Epidermal melanocyte (primary cell): ENCODE measurements at regions not wholly inside any gene's neighbourhood (a gene's known extent, or its start where the extent isn't known, plus 50 kb on each side); places are given as distances from the start of the nearest gene placed in this dataset.
A peak's percentile ranks its signal among the peaks of the same experiment; 100 is the strongest.
"Not testable (repeated sequence)": the region's sequence is repeated elsewhere in the genome, so short reads cannot be mapped to it uniquely, and the experiment has no call there.

Experiments
- DNase-seq: peaks from one replicate; pipeline ENCODE4 v3.0.0; 2011; ENCODE audit warnings: low spot score; ENCODE audit not compliant: insufficient read length

DNA sequence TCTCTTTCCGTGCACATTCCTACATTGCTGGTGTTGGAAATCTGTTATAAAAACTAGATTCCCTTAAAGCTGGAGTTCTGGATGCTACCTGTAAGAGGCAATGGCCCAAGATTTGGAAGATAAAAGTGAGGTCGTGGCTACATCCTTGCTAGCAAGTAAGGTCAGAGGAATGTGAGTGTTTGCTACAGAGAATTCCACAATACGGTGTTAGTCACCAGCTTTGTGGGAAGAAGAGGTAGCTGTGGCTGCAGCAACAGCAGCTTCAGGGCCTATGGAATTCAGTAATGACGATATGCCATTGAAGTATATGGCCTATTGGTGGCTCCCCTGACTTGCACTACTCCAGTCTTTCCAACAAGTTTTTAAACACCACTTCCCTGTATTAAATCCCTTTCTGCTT lies 227.7 kb upstream of the TMEM260 start:
- no peak for DNase-seq

DNA sequence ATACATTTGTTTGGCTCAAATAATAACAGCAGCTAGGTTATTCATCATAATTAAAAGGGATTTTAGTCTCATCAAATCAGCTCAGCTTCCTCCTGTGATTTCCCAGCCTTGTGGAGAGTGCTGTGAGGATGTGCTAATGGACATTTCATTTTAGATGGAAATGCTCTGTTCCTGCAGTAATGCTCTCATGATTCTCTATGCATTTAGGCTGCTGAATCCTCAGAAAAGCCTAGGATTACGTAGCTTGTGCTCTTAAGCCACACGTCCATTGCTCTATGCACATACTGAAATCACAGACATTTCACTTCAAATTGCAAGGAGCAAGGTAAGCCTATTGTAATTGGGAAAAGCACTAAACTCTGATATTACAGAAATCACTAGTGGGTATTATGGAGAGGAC lies 226.6 kb upstream of the TMEM260 start:
- no peak for DNase-seq

DNA sequence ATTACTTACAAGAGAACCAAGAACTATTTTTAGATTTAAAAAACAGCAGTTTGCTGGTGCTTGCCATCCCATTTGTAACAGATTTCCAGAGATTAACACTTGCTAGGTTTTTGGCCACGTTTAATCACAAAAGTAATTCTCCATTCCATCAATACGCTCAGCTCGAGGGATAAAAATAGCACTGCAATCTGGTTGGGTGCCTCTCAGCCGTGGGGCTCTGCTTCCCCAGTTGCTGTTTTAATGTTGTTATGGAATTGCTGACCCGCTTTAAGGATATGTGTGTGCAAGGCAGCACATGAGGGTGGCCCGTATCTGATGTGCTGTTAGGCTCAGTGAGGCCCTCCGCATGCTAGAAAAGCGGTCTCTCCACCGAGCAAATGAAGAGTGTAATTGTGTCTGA lies 222.2 kb upstream of the TMEM260 start:
- no peak for DNase-seq

DNA sequence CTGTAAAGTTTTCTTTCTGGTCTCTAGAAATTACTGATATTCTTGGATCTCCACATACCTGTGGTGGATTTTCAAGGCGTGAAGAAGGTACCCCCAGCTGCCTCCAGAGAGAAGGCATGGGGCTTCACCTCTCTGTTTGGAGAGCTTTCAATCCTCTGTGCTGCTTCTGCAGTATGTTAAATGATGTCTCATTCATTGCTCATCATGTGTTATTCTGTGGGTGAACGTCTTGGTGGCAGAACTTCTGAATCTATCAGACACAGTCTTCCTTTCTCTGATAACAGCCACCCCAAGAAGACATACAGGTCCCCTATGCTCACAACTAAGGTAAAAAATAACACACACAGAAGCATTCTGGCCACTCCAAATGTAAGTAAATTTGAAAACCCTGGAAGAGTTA lies 221.3 kb upstream of the TMEM260 start:
- no peak for DNase-seq

DNA sequence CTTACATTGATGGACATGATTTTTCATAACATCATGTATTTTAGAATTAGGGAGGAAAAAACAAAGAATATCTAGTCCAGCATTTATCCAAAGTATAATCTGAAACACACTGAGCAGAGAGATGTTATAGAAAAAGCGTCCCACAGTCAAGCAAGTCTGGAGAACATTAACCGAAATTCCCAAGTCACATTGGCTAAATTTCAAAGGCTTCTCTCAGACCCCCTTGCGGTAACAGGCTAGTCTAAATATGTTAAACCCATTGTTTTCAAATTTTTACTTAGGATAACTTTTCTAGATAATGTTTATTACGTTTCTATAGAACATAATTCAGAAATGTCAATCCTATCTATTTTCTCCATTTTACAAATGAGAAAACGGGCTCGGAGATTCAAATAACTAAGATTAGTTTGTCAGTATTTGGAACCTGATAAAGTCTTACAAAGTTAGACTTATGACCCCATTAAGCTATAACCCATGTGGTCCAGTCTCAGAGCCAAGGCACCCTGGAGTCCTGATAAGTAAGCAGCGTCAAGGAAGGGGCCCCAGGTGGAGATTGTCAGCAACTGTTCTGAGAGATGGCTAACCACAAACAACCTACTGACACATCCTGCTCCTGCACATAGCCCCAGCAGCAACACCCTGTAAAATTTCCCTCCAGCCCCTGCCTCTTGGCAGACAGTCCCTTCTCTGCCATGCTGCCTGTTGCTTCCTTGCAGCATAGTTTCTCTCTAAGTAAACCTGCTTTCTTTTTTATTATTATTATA lies 220.6 kb upstream of the TMEM260 start:
- DNase-seq = no peak

DNA sequence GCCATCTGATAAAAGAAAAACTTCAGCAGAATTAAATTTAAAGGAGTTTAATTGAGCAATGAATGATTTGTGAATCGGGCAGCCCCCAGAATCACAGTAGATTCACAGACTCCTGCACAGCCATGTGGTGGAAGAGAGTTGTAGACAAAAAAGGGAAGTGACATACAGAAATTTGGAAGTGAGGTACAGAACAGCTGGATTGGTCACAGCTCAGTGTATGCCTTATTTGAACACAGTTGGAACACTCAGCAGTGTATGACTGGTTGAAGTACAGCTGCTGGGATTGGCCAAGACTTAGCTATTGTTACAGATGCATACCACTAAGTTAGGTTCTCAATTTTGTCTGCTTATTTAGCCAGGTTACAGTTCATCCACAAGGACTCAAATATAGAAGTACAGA lies 213.9 kb upstream of the TMEM260 start:
- DNase-seq = not testable (repeated sequence)

DNA sequence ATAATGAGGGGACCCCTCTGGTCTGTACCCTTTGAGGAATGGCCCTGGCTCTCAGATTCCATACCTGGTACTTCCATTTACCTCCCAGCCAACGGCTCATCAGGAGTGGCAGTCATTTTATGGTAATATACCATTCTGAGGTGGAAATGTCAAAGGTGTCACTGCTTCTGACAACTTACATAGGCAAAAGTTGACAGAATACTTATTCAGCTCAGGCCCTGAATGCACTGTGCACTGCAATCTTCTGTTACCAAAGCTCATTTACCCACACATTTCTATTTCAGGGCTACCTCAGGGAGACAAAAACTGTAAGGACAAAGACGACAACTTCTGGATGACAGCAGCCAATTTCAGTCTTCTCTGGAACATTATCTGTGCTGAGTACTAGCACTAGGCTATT lies 212.2 kb upstream of the TMEM260 start:
- no peak for DNase-seq

DNA sequence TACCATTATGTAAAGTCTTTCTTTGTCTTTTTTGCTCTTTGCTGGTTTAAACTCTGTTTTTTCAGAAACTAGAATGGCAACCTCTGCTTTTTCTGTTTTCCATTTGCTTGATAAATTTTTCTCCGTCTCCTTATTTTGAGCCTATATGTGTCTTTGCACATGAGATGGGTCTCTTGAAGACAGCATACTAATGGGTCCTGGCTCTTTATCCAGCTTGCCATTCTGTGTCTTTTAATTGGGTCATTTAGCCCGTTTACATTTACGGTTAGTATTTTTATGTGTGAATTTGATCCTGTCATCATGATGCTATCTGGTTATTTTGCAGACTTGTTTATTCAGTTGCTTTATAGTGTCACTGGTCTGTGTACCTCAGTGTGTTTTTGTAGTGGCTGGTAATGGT lies 207.9 kb upstream of the TMEM260 start:
- DNase-seq = no peak

DNA sequence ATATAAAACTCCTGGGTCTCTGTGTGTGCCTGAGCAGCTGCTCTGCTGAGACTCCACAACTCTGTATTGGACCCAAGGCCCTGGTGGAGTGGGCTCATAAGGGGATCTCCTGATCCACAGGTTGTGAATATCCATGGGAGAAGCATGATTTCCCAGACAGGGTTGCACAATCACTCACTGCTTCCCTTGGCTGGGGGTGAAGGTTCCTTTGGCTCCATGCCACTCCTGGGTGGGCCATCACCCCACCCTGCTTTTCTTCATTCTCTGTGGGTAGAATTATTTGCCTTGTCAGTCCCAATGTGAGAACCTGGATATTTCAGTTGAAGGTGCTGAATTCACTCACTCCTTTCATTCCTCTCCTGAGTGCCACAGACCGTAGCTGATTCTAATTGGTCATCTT lies 205.2 kb upstream of the TMEM260 start:
- DNase-seq = no peak

DNA sequence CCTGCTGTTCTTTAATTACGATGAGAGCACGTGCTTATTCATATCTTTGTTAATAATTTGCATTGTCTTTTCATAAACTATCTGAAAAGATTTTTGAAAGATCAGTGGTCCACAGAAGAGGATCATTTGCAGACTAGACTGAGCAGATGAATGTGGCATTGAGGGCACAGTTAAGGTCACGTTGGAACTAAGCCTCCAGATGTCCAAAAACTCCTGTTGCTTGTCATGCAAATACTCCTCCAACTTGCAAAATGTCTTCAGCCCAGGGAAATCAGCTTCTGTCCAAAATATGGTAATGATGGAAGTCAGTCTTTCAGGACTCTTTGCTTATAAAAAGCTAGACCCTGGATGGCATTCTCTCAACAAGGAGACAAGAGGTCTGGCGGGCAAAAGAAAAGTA lies 201.6 kb upstream of the TMEM260 start:
- DNase-seq = no peak

DNA sequence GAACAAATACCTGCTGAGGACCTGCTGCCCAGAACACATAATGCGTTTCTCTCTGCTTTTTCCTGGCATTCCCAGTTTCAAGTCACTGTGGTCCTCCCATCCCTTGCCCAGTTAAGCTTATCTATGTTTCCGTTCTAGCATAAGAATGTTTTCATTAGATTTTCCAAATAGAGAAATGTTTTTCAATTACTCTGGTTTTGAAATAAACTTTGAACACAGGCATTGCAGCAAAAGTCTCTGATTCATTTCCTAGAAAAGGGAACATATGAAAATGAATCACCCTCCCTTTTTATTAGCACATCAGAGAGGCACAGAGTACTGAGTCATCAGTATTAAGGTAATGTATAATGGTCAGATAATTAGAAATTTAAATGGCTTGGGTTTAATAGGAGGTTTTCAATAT lies 201.1 kb upstream of the TMEM260 start:
- DNase-seq = peak; percentile 27

DNA sequence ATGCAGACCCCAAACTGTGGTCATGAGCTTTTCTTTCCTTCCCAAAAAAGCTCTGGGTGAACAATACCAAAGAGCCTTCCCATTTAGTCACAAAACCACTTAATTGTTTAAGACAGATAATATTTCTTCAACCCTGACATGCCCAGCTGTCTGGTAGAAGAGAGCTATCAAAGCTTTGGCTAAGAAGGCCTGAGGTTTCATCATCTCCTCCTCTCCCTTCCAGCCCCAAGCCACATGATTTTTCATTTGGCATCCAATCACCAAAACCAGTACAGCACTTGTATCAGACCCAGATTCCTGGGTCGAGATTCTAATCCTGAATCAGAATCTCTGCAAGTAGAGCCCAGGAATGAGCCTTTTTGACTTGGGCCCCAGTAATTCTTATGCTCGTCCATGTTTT lies 199.6 kb upstream of the TMEM260 start:
- DNase-seq = no peak

DNA sequence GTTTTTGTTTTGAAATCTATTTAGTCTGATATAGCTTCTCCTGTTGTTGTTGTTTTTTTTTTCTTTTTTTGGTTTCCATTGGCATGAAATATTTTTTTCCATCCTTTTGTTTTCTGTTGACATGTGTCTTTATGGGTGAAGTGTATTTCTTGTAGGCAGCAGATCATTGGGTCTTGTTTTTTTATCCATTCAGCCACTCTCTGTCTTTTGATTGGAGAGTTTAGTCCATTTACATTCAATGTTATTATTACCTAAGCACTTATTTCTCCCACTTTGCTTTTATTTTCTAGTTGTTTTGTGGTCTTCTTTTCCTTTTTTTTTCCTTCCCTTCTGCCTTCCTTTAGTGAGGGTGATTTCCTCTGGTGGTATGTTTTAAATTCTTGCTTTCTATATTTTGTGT lies 193.6 kb upstream of the TMEM260 start:
- DNase-seq = no peak

DNA sequence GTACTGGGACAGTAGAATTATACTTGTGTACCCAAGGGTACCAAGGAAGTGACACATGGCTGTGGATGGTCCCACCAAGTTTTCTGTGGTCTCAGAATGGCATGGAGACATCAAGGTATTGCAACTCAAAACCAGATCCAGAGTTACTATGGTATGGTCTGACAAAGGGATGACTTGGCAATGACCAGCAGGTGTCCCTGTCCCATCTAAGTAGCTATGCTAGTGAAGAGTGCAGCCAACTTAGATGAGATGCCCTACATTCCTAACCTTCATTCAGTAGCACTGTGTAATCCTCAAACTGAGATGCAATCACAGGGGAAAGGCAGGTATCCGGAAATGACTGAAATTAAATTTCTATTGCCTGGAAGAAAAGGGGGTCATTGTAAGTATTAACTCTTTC lies 188.7 kb upstream of the TMEM260 start:
- DNase-seq = no peak

DNA sequence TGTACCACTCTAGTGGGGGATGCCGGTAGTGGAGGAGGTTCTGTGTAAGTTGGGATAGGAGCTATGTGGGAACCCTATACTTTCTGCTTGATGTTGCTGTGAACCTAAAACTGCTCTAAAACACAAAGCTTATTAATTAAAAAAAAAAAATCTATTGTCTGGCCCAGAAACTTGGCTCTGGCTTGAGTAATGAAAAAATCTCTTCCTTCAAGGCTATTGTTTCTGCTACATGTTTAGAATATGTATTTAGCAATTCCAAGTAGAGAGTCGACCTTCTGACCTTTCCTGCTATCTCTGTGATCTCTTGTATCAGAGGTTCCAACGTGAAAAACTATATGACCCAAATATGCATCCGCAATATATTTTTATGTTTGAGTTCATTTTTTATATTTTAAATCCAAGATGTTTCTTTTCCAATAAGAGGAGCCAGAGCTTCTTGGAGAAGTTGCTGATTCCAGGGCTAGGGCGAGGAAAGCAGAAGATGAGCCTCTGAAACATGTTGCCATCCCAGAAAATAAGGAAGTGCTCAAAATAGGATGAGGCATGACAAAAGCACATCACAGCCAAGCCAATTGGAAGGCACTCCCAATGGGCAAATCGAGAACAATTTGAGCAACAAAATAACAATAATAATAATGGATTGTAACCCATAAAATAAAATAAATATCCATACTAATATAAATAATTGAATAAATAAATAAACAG lies 184.6 kb upstream of the TMEM260 start:
- no peak for DNase-seq

DNA sequence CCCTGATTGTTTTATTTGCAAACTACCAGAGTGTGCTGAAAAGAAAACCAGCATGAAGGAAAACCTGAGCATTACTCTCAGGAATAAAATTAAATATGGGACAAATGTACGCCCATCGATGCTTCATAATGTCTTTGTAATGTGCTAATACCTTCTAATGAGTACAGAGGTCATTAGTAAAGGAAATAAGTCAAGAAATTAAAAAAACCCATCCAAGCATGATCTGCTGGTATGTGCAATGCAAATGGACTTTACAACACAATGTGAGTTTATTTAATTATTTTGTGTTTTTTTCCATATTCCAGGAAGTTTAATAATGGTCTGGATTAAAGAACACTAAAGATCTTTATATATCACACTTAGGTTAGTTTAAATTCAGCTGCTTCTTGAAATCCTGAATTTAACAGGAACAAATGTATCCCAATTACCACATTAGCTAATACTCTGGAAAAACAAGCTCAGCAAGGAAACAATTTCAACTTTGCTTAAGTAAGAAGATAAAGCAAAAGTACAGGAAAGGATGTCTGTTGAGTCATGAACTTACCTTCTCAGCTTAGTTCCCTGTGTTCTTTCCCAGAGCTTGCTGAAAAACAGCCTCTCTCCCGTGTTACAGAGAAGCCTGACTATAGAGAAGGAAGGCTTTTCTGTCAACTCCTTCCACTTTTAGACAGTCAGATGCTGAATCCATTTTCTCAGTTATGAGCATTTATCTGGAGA lies 179.3 kb upstream of the TMEM260 start:
- no peak for DNase-seq

DNA sequence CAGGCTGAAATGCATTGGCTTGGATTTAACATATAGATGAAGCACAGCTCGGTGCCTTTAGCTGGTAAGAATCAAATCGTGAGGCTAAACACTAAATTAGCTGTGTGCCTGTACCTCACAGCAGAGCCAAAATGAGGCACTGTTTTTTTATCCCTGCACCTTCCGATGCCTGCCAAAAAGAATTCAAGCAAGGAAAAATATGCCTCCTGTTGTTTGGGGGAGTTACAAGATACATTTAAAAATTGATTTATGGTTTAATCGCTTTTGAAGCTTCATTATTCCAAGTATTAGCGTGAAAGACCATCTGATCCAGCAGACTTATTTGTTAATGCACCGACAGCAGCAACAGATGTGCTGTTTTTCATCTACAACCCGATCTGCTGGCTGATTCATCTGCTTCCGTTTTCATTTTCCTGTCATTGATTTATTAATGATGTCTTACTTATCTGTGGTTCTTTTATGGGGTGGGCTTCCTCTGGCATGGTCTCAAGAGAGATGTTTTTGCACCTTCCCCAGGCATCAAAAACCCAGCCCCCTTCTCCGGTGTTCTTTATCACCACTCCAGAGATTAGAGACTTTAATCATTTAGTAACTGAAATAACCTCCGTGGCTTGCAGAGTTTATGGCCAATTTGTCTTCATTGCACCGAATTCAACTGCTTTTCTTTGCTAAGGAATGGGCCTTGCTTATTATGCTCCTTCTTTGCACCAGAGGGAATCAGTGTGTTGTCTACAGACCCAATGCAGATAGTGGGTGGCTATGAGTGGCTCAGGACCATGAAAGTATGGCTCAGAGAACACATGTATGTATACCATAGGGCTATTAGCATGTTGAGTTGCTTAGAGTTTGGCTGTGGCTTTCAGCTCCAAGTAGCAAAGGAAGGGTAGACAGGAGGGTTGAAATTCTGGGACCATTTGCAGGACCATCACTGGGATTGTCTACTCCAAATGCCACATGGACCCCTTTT lies 166.8 kb upstream of the TMEM260 start:
- DNase-seq = no peak

DNA sequence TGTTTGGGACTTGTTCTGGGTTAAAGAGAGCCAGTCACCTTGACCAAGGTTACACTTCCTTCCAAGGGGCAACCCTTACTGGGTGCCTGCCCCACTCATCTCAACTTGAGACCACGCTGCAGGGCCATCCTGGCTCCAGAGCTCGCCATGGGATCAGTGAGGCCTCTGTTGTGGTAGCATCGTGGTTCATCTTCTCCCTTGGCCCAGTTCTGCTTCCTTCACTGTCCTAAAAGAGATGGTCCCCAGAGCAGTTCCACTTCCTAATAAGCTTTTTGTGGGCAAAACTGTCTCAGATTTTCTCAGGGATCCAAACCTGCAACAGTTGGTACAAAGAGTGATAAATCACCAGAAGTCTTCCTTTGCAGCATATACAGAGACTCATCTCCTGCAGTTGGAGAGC lies 165.9 kb upstream of the TMEM260 start:
- no peak for DNase-seq

DNA sequence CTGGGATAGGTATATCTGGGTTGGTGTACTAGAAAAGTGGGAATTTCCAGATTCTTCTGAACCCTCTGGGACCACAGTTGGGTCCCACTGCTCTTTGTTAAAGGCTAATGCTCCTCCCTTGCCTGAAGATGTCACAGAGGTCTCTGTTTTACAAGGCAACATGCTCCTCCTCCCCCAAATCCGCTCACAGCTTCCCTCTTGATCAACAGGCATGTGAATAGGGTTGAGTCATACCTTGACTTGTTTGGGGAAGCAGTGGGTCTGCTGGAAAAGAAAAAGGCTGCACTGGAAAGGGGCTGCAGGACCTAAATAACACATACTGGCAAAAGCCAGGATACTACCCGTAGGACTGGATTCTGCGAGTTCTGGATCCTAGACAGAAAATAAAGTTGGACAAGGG lies 165.4 kb upstream of the TMEM260 start:
- DNase-seq = no peak

DNA sequence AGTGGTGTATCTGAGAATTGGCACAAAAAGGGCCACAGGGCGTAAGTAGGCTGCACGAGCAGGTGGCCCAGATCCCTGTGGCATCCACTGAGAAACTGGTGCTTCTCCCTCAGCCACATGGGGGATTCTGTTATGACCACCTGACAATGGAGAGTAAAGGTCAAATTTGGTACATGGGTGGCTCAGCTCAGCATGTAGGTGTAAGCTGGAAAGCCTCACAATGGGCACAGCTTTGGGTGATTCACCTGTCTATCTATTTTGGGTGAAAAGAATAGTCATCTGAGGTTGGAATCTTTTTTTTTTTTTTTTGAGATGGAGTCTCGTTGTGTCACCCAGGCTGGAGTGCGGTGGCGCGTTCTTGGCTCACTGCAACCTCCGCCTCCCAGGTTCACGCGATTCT lies 163.4 kb upstream of the TMEM260 start:
- DNase-seq = no peak

DNA sequence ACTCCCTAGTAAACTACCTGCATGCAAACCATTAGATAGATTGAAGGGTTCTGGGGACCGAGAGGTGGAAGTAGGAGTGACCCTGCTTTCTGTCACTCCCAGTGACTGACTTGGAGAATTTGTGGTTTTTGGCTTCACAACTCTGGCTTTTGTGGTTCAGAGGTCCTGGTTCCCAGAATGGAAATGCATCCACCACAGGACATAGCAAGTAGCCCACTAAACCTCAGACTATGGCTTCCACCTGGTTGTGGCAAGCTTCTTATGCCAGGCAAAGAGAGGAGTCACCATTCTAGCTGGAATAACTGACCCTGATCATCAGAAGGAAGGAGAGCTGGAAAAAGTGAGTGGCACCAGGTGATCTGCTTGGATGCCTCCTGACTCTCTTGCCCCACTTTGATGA lies 162.4 kb upstream of the TMEM260 start:
- no peak for DNase-seq
